K562 (cell line): ENCODE measurements at regions not wholly inside any gene's neighbourhood (a gene's known extent, or its start where the extent isn't known, plus 50 kb on each side); places are given as distances from the start of the nearest gene placed in this dataset.
"Not testable (repeated sequence)": the region's sequence is repeated elsewhere in the genome, so short reads cannot be mapped to it uniquely, and the experiment has no call there.

Experiments
- ATAC-seq: fragments of 200-7000 bp; cut with Tn5 transposase; 3 replicates; pipeline ENCODE4 v1.9.1; 2020; ENCODE audit warnings: moderate library complexity
- BruUV-seq: library from RNA; stranded (reverse); fragments of 400-500 nt; replicated peaks from 2 replicates; lab custom pipeline; 2021; lab: Mats Ljungman, UMichigan
- CTCF ChIA-PET: fragments of 300-600 bp; formaldehyde crosslinking; extraction: SDS; loops from one replicate; lab custom pipeline; 2021; ENCODE audit warnings: low intra/inter-chr PET ratio; lab: Yijun Ruan, JAX
- POLR2A ChIA-PET: fragments of 300-600, 350-650 bp; sonication (Branson Sonifier 250); formaldehyde crosslinking; extraction: SDS; loops from one replicate; lab custom pipeline; 2021; ENCODE audit warnings: antibody characterized with exemption, inconsistent platforms; lab: Yijun Ruan, JAX
- DNase-seq, 4 experiments: peaks; one replicate each; pipeline versions ENCODE4 v3.0.0 to v3.0.0-alpha.2; 2011 to 2018; ENCODE audit warnings: low spot score in 3 of 4, mixed read lengths in 3 of 4; ENCODE audit errors: extremely low read depth in 1 of 4
- FAIRE-seq: peaks from 2 replicates; lab custom pipeline; 2011; peaks lifted over from hg19 to GRCh38; lab: Jason Lieb, UNC
- H2AFZ ChIP-seq: 2 replicates; pipeline ENCODE4 v1.6.0; 2011; ENCODE audit warnings: low read depth, low read length, control low read depth, inconsistent platforms
- H3K27ac ChIP-seq: fragments of 200-600 bp; 3 replicates; pipeline ENCODE4 v1.8.0; 2011; ENCODE audit warnings: low read depth, mild to moderate bottlenecking, control low read depth, inconsistent platforms, low read length, moderate library complexity, mixed read lengths; ENCODE audit errors: extremely low read depth
- H3K27me3 ChIP-seq, 2 experiments: fragments of 300-600 bp in 1 of 2; 2 replicates in 1 of 2; 3 replicates in 1 of 2; pipeline versions ENCODE4 v1.6.0 to v1.8.0; 2011; ENCODE audit warnings: inconsistent platforms in 2 of 2, low read length in 2 of 2, mild to moderate bottlenecking in 1 of 2, mixed read lengths in 1 of 2, moderate library complexity in 1 of 2; ENCODE audit not compliant: control insufficient read depth in 2 of 2, insufficient read depth in 2 of 2
- H3K36me3 ChIP-seq: fragments of 300-600 bp; 3 replicates; pipeline ENCODE4 v1.8.0; 2011; ENCODE audit warnings: mild to moderate bottlenecking, low read length, inconsistent platforms; ENCODE audit not compliant: control insufficient read depth, insufficient read depth
- H3K4me1 ChIP-seq, 2 experiments: fragments of 200-600 bp in 1 of 2; replicated peaks in 1 of 2; 2 replicates in 1 of 2; 3 replicates in 1 of 2; pipeline versions ENCODE4 v1.5.1 to v1.8.0; 2011; ENCODE audit warnings: inconsistent platforms in 2 of 2, low read length in 2 of 2, mild to moderate bottlenecking in 1 of 2, mixed read lengths in 1 of 2, moderate library complexity in 1 of 2; ENCODE audit not compliant: control insufficient read depth in 2 of 2, insufficient read depth in 2 of 2
- H3K4me2 ChIP-seq: 2 replicates; pipeline ENCODE4 v1.6.1; 2011; ENCODE audit warnings: low read length, control low read depth, inconsistent platforms, mixed read lengths; ENCODE audit not compliant: insufficient read depth
- H3K4me3 ChIP-seq: fragments of 200-600 bp; sonication (generic), shearing (Covaris generic); 2 replicates; pipeline ENCODE4 v1.5.1; 2016; ENCODE audit warnings: control low read depth, inconsistent platforms
- H3K79me2 ChIP-seq: fragments of 200-600 bp; 3 replicates; pipeline ENCODE4 v1.8.0; 2011; ENCODE audit warnings: low read length, inconsistent platforms; ENCODE audit not compliant: control insufficient read depth, insufficient read depth
- H3K9ac ChIP-seq, 2 experiments: 2 replicates each; pipeline versions ENCODE4 v1.6.0 to v1.6.1; 2011; ENCODE audit warnings: low read depth in 2 of 2, low read length in 2 of 2, control low read depth in 1 of 2, inconsistent platforms in 1 of 2, mild to moderate bottlenecking in 1 of 2, mixed read lengths in 1 of 2; ENCODE audit not compliant: insufficient read depth in 1 of 2
- H3K9me1 ChIP-seq: one replicate; pipeline ENCODE4 v1.6.0; 2011; ENCODE audit warnings: inconsistent platforms, mild to moderate bottlenecking, low read length, moderate library complexity; ENCODE audit not compliant: control insufficient read depth, insufficient read depth
- H3K9me3 ChIP-seq: replicated peaks from 2 replicates; pipeline ENCODE4 v1.5.1; 2011; ENCODE audit warnings: low read depth, low read length, inconsistent platforms; ENCODE audit not compliant: control insufficient read depth, insufficient read depth
- H4K20me1 ChIP-seq: replicated peaks from 2 replicates; pipeline ENCODE4 v1.6.1; 2011; ENCODE audit warnings: low read length, inconsistent platforms, mixed read lengths; ENCODE audit not compliant: control insufficient read depth, insufficient read depth
- C11orf30 ChIP-seq: fragments of 450-650 bp; IDR thresholded peaks from 2 replicates; pipeline ENCODE4 v1.6.1; 2016; ENCODE audit warnings: low read depth, mild to moderate bottlenecking
- MAFF ChIP-seq: IDR thresholded peaks from 2 replicates; pipeline ENCODE4 v1.6.1; 2012; ENCODE audit warnings: low read length, improper control_type of control experiment
- MAFG ChIP-seq: fragments of 450-650 bp; conservative IDR thresholded peaks from 2 replicates; pipeline ENCODE4 v1.6.1; 2016; ENCODE audit warnings: missing genetic modification characterization, missing compliant biosample characterization
- ZNF316 ChIP-seq: fragments of 450-650 bp; IDR thresholded peaks from 2 replicates; pipeline ENCODE4 v1.6.1; 2016
- ZNF589 ChIP-seq: fragments of 200-800 bp; sonication (Bioruptor generic); IDR thresholded peaks from 2 replicates; pipeline ENCODE4 v1.6.1; 2016; ENCODE audit warnings: low read depth, missing genetic modification characterization, missing compliant biosample characterization
- WGBS: fragments of 100-300 bp; shearing (Covaris generic); methylation state at CpG from one replicate; pipeline ENCODE4 v1.1.6; 2016; ENCODE audit warnings: low coverage, mixed read lengths; ENCODE audit not compliant: insufficient coverage; ENCODE audit errors: missing lambda C conversion rate; 5-methylcytosine and 5-hydroxymethylcytosine counted together
- in situ Hi-C: fragments of 300-500 bp; cut with MboI; formaldehyde crosslinking; loops from 4 replicates; pipeline ENCODE4 v1.15.0; 2018; ENCODE audit warnings: inconsistent platforms, mixed read lengths
- intact Hi-C: fragments of 100-400 bp; cut with micrococcal nuclease; formaldehyde crosslinking; loops from 2 replicates; pipeline ENCODE4 v1.14.2; 2022
- TF ChIP-seq, protein P1 (sequence below): fragments of 450-650 bp; IDR thresholded peaks from 2 replicates; pipeline ENCODE4 v1.6.1; 2016; ENCODE audit warnings: missing biosample characterization, missing genetic modification characterization

GRCh38 chr3:177705976-177706823 is 508.9 kb upstream of the TBL1XR1 start (continued):
- TF ChIP-seq, protein P1, sequence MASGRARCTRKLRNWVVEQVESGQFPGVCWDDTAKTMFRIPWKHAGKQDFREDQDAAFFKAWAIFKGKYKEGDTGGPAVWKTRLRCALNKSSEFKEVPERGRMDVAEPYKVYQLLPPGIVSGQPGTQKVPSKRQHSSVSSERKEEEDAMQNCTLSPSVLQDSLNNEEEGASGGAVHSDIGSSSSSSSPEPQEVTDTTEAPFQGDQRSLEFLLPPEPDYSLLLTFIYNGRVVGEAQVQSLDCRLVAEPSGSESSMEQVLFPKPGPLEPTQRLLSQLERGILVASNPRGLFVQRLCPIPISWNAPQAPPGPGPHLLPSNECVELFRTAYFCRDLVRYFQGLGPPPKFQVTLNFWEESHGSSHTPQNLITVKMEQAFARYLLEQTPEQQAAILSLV (tag) = no peak
- TF ChIP-seq ZNF589 (CRISPR knock-in tag) = no peak

DNA sequence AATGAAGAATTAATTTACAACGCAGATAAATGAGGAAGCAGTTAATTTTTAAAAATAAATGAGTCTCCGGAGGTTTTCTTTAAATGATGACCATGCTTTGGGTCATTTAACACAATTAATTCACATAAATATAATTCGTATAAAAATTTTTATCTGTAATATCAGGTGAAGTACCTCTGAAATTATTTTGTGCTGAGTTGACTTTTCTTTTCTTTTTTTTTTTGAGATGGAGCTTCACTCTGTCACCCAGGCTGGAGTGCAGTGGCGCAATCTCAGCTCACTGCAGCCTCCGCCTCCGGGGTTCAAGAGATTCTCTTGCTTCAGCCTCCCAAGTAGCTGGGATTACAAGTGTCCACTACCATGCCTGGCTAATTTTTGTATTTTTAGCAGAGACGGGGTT is 512.2 kb upstream of the TBL1XR1 start:
- FAIRE-seq, in situ Hi-C loops, CTCF ChIA-PET: not testable (repeated sequence)

More for the DNA sequence above, 512.2 kb upstream of the TBL1XR1 start:
- DNase-seq, H3K36me3 ChIP-seq, H3K9me1 ChIP-seq, intact Hi-C loops, H3K4me1 ChIP-seq, H3K9ac ChIP-seq, H4K20me1 ChIP-seq, H3K27ac ChIP-seq: not testable (repeated sequence)
- WGBS = 22% methylated on average over 4 of the region's 7 CpGs
- TF ChIP-seq MAFG (peak; percentile 67), C11orf30 (peak; percentile 66), MAFF (peak; percentile 38; the same call in 1 of the 2 replicates), ZNF316 (peak; percentile 86)
- TF ChIP-seq, all 486 proteins: peak for 4; not testable (repeated sequence) for 482
- H3K79me2 ChIP-seq, H3K4me2 ChIP-seq, ATAC-seq, H2AFZ ChIP-seq, H3K9me3 ChIP-seq, BruUV-seq, H3K4me3 ChIP-seq, H3K27me3 ChIP-seq: not testable (repeated sequence)
- POLR2A ChIA-PET = interaction anchor here (1.6 kb wide), 1 partner anchor 10 kb away, joined by 4 read pairs; no protein-coding TSS in a partner anchor
